ENCODE measurements at regions not wholly inside any gene's neighbourhood (a gene's known extent, or its start where the extent isn't known, plus 50 kb on each side); places are given as distances from the start of the nearest gene placed in this dataset.
"Not testable (repeated sequence)": the region's sequence is repeated elsewhere in the genome, so short reads cannot be mapped to it uniquely, and the experiment has no call there.

DNA sequence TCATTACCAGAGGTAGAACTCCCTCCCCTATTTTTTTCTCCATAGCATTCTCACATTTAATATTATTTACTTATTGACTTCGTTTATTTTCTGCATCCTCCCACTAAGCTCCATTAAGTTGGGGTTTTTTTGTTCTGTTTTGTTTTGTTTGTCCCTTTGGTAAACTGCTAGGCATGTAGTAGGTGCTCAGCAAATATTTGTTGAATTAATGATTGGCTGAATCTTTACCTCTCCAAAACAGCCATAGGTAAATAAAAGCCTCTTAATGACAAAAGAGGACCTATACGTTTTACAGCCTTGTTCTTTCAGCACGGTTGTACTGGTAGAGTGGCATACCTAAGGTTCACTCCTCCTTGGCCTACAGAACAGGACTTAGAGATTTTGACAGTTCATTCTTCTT lies 52.0 kb downstream of the PRORP start:
- no peak for DNase-seq (ENCODE audit: low read depth)

DNA sequence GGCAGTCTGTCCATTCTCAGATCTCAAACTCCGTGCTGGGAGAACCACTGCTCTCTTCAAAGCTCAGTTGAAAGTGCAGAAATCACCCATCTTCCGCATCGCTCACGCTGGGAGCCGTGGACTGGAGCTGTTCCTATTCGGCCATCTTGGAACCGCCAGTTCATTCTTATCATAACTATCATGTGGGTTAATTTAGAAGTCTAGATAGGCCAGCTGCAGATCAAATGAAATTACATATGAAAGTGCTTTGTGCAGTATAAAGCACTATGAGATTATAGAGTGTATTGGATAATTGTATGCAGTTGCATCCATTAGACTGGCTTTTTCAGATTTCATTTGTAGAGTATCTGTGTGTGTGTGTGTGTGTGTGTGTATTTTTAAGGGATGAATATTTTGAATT lies 57.8 kb downstream of the PRORP start:
- no peak for DNase-seq (ENCODE audit: low read depth)

DNA sequence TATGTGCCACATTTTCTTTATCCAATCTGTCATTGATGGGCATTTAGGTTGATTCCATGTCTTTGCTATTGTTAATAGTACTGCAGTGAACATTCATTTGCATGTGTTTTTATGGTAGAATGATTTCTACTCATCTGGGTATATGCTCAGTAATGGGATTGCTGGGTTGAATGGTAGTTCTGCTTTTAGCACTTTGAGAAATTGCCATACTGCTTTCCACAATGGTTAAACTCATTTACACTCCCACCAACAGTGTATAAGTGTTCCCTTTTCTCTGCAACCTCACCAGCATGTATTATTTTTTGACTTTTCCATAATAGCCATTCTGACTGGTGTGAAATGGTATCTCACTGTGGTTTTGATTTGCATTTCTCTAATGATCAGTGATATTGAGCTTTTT lies 62.5 kb downstream of the PRORP start:
- DNase-seq (ENCODE audit: low read depth), result not testable (repeated sequence)

DNA sequence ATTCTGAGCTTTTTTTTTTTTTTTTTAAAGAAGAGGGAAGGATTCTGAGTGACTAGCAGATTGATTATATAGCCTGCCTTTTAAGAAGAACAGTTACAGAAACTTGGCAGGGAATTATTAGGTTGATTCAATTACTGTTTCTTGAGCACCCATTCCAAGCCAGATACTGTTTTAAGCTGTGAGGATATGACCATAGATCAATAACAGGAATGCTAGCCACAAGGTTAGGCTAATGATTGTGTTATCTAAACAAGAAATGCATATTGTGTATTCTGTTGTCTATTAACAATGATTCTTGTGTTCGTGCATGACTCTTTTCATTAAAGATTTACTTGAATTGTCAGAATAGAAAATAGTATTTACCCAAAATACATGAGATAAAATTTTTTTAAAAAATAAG lies 67.1 kb downstream of the PRORP start:
- no peak for DNase-seq (ENCODE audit: low read depth)

DNA sequence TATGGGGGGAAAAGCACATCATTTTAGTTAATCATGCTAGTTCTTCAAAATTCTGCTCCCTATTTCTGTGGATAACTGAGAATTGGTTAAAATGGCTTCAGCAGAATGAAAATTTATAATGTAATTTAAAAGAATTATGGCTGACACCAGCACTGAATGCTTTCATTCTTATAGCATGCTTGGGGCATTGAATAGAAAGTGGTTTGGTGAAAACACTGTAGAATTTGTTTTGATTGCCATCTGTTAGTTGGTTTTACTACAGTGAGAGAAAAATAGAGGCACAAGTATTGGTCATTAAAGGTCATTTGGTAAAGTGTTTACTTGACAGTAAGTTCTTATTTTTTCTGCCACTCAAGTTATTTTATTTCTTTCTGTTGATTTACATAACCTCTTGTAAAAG lies 70.8 kb downstream of the PRORP start:
- no peak for DNase-seq (ENCODE audit: low read depth)

DNA sequence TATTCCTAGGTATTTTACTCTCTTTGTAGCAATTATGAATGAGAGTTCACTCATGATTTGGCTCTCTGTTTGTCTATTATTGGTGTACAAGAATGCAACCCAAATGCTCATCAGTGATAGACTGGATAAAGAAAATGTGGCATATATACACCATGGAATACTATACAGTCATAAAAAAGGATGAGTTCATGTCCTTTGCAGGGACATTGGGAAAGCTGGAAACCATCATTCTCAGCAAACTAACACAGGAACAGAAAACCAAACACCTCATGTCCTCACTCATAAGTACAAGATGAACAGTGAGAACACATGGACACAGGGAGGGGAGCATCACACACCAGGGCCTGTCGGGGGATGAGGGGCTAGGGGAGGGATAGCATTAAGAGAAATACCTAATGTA lies 71.8 kb downstream of the PRORP start:
- DNase-seq (ENCODE audit: low read depth), result not testable (repeated sequence)

DNA sequence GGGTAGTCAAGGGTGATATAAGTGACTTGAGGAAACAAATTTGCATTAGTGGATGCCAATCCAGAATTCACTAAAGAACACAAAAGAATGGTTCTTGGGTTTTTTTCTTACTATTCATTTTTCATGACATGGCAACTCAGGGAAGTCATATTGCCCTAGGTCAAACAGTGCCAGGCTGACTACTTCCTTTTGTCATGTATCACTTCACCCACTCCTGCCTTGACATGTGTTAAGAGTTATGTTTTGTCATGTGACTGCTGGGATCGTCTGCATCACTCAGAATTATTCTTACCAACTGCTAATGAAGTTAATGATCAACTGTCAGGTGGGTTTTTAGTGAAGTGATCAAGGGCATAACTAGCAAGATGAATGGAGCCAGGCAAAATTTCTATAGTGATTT lies 74.2 kb downstream of the PRORP start:
- no peak for DNase-seq (ENCODE audit: low read depth)

DNA sequence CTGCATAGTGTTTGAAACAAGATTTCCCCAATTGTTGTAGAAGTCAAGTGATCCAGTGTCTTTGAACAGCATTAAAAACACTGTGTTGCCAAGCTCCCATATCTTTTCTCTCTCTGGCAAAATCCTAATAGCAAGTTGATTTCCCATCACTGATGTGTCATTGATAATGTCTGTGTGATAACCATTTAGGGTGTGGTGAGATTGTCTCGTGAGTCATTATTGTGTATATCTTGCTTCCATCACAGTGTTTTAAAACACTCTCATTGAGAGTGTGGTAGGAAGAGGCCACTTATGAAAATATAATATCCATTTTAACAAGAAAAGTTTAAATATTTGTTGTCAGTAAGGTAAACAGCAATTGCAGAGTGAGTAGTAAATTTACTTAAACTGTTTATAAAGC lies 74.7 kb downstream of the PRORP start:
- DNase-seq (ENCODE audit: low read depth), result peak; percentile 18

DNA sequence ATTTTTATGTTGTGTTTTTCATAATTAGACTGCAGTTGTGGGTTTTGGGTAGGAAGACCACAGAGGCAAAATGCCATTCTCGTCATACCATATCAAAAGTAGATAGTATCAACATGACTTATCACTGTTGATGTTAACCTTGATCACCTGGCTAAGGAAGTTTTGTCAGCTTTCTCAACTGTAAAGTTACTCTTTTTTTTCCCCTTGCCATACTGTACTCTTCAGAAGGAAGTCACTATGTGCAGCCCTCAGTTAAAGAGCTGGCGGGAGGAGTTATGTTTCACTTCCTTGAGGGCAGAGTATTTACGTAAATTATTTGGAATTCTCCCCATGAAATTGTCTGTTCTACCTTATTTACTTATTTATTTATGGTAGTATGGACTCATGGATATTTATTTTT lies 78.7 kb downstream of the PRORP start:
- no peak for DNase-seq (ENCODE audit: low read depth)

DNA sequence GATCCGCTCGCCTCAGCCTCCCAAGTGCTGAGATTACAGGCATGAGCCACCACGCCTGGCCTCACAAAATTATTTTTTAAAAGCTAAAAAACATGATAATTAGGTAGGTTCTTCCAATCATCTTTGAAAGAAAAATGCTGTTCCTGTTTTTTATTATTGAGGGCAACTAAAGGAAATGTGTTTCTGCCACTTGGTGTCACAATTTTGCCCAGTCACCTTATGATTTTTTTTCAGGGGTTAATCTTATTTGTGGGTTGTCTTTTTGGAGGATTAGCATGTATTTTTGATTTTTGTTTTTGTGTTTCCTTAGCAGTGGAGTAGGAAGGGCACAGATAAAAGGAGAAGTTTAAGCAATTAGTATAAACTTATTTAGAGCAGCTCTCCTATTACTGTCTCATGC lies 79.8 kb downstream of the PRORP start:
- no peak for DNase-seq (ENCODE audit: low read depth)

DNA sequence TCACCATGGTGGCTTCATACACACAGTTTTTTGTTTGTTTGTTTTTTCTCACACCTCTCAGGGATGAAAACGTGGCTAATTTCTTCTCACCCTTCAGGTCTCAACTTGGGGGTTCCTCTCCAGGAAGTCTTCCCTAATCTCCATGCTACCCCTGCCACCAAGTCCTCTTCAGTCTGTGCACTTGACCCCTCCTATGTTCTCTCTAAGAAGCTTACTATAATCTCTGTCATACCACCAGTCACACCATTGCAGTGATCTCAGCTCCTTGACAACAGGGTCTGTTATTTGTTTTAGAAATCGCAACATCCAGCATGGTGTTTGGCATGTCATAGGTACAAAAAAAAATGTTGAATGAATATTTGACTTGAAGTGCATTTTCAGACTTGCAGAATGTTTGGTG lies 83.4 kb downstream of the PRORP start:
- DNase-seq (ENCODE audit: low read depth), result no peak

DNA sequence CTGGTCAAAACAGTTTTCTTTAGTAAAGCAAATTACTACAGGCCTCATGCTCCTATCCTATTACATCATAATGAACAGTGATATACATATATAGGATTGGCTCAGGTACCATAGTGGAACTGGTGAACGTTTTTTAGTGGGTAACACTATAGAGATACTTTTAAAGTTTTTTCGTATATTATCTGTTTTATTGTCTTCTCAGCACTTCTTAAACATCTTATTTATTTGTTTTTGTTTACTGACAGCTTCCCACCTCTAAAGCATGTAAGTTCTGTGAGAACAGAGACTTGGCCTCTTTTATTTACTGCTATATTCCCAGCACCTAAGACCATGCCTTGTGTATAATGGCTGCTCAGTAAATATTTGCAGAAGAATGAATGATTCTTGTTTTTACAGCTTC lies 81.1 kb upstream of the PSMA6 start:
- no peak for DNase-seq (ENCODE audit: low read depth)

DNA sequence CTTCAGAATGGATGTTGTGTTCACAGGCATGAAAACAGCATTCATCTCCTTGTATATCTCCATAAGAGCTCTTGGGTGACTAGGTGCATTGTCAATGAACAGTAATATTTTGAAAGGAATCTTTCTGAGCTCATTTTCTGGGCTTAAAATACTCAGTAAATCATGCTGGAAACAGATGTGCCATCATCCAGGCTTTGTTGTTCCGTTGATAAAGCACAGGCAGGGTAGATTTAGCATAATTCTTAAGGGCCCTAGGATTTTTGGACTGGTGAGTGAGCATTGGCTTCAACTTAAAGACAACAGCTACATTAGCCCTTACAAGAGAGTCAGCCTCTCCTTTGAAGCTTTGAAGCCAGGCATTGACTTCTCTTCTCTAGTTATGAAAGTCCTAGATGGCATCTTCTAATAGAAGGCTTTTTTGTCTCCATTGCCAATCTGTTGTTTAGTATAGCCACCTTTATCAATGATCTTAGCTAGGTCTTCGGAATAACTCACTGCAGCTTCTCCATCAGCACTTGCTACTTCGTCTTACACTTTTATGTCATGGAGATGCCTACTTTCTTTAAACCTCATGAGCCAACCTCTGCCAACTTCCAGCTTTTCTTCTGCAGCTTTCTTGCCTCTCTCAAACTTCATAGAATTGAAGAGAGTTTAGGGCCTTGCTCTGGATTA lies 79.6 kb upstream of the PSMA6 start:
- DNase-seq (ENCODE audit: low read depth), result no peak

DNA sequence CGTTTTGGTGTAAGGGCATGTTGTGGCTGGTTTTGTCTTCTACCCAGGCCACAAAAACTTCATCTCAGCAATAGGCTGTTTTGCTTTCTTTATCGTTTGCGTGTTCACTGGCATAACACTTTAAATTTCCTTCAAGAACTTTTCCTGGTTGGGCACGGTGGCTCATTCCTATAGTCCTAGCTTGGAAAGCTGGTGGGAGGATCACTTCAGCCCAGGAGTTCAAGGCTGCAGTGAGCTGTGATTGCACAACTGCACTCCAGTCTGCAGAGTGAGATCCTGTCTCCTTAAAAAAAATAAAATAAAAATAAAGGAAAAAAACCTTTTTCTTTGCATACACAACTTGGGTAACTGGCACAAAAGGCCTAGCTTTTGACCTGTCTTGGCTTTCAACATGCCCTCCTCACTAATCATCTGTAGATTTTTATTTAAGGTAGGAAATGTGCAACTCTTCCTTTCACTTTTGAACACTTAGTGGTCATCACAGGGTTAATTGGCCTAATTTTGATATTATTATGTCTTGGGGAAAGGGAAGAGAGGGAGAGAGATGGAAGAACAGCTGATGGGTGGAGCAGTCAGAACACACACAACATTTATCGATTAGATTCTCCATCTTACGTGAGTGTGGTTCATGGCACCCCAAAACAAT lies 78.9 kb upstream of the PSMA6 start:
- no peak for DNase-seq (ENCODE audit: low read depth)

DNA sequence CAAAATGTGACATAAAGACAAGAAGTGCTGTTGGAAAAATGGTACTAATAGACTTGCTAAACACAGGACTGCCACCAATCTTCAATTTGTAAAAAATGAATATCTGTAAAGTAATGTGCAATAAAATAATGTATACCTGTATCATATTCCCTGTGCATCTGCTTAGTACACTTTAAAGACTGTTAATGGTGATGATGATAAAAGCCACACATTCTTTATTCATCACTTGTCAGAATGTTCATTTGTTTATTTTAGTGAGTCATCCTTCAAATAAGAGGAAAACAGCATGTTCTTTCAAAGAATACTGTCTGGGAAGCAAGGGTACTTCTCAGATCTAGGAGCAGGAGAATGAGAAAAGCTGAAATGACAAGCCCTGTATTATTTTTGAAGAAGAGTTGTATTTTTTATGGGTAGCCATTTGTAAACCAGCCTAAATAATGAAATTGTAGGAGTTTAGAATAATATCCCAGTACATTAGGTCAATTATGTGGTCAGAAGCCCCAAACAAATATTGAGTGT lies 78.3 kb upstream of the PSMA6 start:
- no peak for DNase-seq (ENCODE audit: low read depth)

DNA sequence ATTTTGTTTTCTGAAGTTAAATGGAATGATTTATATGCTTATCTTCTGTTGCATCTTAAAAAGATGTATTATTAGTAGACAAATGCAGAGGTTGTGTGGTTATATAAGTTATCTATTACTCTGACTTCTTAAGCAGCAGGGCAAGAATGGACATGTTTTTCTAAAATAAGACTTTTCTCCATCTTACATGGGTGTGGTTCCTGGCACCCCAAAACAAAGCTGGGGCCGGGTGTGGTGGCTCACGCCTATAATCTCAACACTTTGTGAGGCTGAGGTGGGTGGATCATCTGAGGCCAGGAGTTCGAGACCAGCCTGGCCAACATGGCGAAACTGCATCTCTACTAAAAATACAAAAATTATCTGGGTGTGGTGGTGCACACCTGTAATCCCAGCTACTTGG lies 77.8 kb upstream of the PSMA6 start:
- not testable (repeated sequence) for DNase-seq (ENCODE audit: low read depth)

DNA sequence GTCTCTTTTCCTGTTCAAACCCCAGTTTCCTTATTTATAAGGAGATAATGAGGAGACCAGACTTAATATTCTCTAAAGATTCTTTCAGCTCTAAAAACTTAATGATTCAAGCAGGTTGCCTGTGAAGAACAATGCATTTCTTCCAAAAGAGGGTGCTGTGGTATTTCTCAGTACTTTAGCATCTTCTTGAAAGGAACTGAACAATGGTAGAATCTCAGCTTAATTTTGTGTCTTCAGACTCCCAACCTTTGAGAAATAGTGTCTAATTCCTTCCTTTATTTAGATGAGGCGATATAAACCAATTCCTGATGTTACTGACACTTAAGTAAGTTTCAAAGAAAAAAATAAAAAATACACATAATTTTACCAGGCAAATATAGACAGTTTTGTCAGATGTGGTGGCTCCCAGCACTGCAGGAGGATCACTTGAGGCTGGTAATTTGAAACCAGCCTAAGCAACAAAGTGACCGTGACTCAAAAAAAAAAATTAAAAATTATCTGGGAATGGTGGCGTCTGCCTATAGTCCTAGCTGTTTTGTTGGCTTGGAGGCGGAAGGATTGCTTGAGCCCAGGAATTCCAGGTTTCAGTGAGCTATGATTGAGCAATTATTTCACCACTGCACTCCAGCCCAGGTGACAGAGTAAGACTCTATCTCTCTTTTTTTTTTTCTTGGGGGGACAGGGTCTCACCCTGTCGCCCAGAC lies 76.9 kb upstream of the PSMA6 start:
- DNase-seq (ENCODE audit: low read depth), result peak; percentile 69

DNA sequence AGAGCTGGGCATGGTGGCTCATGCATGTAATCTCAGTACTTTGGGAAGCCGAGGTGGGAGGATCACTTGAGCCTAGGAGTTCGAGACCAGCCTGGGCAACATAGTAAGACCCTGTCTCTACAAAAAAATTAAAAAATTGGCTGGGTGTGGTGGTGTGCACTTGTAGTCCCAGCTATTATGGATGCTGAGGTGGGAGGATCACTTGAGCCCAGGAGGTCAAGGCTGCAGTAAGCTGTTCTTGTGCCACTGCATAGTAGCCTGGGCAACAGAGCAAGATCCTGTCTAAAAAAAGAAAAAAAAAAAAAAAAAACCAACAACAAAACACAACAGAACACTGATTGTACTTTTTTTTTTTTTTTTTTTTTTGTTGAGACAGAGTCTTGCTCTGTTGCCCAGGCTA lies 74.0 kb upstream of the PSMA6 start:
- DNase-seq (ENCODE audit: low read depth), result not testable (repeated sequence)

DNA sequence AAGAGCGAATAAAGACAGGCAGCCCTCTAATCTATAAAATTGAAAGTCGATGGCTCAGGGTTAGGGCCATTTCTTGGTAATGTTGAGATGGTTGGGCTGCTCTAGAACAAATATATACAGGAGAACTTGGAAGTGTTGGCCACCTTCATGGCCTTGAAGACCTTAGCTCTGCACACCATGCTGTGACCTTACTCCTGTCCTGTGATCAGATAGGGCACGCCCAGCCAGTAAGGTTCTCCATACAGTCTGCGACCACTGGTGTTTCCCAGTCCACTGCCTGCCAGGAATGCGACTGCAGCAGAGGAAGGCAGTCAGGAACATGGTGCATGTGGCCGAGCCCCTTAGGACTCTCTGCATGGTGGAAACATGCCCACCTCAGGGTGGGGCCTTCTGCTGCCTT lies 73.2 kb upstream of the PSMA6 start:
- DNase-seq (ENCODE audit: low read depth), result no peak

DNA sequence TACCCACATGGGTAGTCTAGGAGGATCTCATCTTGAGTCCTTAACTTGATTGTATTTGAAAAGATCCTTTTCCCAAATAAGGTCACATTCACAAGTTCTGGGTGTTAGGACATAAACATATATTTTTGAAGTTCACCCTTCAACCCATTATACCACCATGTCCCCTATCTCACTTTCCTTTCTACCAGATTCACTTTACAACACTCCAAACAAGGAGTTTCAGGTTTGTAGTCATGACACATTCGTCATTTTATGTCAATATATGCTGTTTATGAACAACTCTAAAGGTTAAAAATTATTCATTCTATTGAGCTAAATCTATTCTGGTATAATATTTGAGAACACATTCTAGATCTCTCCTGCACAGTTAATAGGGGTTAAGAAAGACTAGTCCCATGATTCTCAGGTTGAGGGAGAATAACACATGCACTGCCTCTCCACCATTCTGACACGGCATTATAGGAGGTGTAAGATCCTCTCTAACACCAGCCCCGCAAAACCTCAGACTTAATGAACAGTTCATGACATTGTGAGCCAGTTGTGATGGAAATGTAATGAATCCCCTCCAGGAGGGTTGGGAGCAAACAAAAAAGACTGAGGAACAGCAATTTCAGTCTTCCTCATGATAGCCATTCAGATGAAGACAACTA lies 72.0 kb upstream of the PSMA6 start:
- no peak for DNase-seq (ENCODE audit: low read depth)

DNA sequence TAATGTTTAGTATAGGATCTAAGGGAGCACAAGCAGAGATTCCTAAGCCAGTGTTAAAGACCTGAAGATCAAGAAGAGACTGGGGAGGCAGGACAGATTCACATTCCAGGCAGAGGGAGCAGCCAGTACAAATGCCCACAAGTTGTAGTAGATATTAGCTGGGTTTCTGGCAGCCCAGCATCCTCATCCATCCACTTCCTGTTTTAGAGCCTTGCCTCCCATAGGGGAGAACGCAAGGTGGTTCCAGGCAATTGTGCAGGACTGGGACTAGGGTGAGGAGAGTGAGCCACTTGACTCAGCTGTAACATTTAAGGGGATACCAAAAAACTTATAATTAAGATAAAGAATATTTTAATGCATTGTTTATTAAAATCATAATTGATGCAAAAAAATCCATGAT lies 71.3 kb upstream of the PSMA6 start:
- no peak for DNase-seq (ENCODE audit: low read depth)

DNA sequence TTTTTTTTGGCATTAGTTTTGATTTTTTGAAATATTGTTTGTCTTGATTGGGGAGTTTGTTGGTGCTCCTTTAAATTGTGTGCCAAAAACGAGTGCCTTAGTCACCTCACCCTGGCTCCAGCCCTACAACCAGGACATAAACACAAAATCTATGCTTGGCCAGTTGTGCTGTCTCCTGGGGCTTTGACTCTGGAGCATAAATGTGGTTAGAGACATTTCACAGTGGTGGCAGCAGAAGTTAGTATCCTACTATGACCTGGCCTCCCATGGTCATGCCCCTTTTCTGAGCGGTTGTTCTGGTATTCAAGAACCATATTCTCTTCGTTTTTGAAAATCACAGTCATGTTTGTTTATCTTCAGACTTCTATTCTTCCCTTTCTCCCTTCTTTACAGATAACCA lies 70.7 kb upstream of the PSMA6 start:
- DNase-seq (ENCODE audit: low read depth), result peak; percentile 5

DNA sequence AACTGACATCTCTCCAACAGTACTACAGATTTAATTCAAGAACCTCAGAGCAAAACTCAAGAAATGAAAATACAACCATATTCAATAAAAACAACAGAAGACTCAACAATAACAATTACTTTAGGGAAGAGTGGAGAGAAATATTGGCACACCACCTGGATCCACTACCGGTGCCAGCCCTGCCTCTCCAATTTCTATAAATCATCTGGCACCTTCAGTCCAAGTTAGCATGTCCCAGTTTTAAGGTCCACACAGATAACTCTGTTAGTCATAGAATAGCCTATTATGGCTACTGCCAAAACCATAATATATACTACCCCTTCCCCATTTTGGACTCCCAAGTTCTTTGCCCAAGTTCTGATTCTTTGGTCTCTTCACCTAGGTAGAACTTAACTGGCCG lies 69.9 kb upstream of the PSMA6 start:
- DNase-seq (ENCODE audit: low read depth), result no peak

Data from fibroblast of gingiva (primary cell).